BE2C (cell line): ENCODE measurements at regions not wholly inside any gene's neighbourhood (a gene's known extent, or its start where the extent isn't known, plus 50 kb on each side); places are given as distances from the start of the nearest gene placed in this dataset.

ENCODE experiments used
- DNase-seq: peaks from one replicate; pipeline ENCODE4 v3.0.0-alpha.2; 2020
- H3K27me3 ChIP-seq: fragments of 250-450 bp; sonication (Bioruptor Pico); 2 replicates; pipeline ENCODE4 v1.5.1; 2020; ENCODE audit warnings: mild to moderate bottlenecking
- H3K36me3 ChIP-seq: fragments of 250-450 bp; sonication (Bioruptor Pico); 2 replicates; pipeline ENCODE4 v1.5.1; 2020; ENCODE audit warnings: mild to moderate bottlenecking
- H3K4me1 ChIP-seq: fragments of 250-450 bp; sonication (Bioruptor Pico); 2 replicates; pipeline ENCODE4 v1.5.1; 2020
- H3K4me3 ChIP-seq: 2 replicates; pipeline ENCODE4 v1.5.1; 2011; ENCODE audit warnings: low read depth, low read length
- H3K9me3 ChIP-seq: fragments of 250-450 bp; sonication (Bioruptor Pico); 2 replicates; pipeline ENCODE4 v1.5.1; 2020
- TF ChIP-seq, protein P1 (sequence below): IDR thresholded peaks from 2 replicates; pipeline ENCODE4 v1.5.1; 2012; ENCODE audit warnings: mild to moderate bottlenecking, low read depth, low read length

DNA sequence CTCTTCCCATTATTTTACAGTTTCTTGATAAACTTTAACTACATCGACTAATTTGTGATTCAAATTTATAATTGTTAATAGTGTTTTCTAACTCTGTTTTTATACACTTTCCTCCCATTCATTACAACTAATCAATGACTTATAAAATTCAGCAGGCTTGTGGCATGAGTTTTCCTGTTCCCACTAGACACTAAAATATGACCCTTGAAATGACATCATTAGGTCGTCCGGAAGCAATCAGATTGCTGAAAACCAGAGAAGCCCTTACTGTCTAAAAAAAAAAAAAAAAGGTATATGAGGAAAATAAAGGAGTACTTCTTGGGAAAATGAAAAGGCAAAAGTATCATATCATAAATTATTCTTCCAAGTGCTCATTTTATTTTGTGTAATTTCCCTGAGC lies 553.7 kb downstream of the ZNF608 start:
- DNase-seq = no peak
- Histone ChIP-seq H3K9me3 (no peaks in the 10 kb centered on the region), H3K27me3 (no peaks in the 10 kb centered on the region), H3K36me3 (no peaks in the 10 kb centered on the region), H3K4me1 (peaks cover 25% of the 10 kb centered on the region), H3K4me3 (no peak overlapping the region)
- TF ChIP-seq, protein P1, sequence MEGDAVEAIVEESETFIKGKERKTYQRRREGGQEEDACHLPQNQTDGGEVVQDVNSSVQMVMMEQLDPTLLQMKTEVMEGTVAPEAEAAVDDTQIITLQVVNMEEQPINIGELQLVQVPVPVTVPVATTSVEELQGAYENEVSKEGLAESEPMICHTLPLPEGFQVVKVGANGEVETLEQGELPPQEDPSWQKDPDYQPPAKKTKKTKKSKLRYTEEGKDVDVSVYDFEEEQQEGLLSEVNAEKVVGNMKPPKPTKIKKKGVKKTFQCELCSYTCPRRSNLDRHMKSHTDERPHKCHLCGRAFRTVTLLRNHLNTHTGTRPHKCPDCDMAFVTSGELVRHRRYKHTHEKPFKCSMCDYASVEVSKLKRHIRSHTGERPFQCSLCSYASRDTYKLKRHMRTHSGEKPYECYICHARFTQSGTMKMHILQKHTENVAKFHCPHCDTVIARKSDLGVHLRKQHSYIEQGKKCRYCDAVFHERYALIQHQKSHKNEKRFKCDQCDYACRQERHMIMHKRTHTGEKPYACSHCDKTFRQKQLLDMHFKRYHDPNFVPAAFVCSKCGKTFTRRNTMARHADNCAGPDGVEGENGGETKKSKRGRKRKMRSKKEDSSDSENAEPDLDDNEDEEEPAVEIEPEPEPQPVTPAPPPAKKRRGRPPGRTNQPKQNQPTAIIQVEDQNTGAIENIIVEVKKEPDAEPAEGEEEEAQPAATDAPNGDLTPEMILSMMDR = no peak

DNA sequence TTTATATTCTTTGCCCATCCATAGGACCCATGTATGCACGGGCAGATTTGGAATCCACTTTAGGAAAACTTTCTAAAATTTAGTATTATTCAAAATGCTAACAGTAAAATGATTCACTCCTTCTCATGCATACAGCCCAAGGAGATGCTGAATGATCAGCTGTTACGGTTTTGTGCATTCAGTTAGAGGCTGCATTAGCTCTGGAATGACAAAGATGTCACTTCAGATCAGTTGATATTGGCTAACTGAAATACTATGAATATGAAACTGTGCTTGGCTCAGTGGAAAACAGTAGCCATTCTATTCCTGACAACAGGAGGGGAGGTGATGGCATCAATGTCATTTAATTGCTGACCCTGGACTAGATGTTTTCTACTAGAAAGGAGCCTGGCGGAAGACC lies 560.7 kb downstream of the ZNF608 start:
- Histone ChIP-seq H3K9me3 (no peaks in the 10 kb centered on the region), H3K4me3 (no peak overlapping the region), H3K36me3 (no peaks in the 10 kb centered on the region), H3K4me1 (no peaks in the 10 kb centered on the region), H3K27me3 (no peaks in the 10 kb centered on the region)
- no peak for DNase-seq
- TF ChIP-seq, protein P1 = no peak

DNA sequence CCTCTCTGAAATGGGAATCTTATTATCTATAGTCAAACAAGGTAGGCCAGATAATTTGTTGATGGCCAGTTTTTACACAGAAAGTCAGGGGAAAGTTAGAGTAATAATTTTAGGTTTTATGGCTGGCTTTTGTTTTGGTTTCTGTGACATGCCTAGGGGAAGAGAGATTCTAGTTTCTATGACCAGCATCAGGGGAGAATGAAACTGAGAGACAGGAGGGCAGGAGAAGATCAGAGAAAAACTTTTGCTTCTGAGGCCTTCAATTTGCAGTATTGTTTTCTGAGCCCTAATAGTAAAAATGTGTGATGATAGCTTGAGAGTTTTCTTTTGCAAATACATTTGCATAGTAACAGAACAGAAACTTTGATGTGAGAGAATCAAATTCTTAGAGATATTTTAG lies 564.3 kb downstream of the ZNF608 start:
- no peaks in the 10 kb centered on the region for H3K27me3 ChIP-seq
- H3K4me1 ChIP-seq = no peaks in the 10 kb centered on the region
- TF ChIP-seq, protein P1 = no peak
- DNase-seq = no peak
- no peak overlapping the region for H3K4me3 ChIP-seq
- no peaks in the 10 kb centered on the region for H3K9me3 ChIP-seq
- H3K36me3 ChIP-seq = no peaks in the 10 kb centered on the region

DNA sequence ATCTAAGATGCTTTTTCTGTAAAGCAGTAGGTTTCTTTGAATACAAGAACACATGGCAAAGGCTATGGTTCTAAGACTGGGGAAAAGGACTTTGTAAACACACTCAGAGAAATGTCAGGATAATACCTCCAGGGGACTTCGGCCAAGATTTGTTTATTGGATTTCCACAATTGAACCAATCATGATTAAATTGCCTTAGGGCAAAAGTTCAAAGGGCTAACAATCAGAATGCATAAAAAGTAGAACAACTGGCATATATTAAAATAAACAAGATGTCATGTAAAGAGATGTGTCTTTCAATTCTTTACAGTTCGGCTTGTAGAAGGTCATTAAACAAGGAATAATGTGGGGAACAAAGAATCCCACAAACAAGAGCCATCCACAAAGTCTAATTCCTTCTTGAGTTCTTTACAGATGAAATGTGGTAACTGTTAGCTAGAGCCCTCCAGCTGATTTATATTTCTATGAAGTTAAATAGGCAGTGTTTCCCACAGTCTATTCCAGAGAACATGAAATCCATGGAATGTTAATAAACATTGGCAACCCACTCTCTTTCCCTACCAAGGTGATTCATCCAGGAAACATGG lies 565.5 kb downstream of the ZNF608 start:
- Histone ChIP-seq H3K27me3 (no peaks in the 10 kb centered on the region), H3K4me1 (no peaks in the 10 kb centered on the region), H3K36me3 (no peaks in the 10 kb centered on the region), H3K9me3 (no peaks in the 10 kb centered on the region), H3K4me3 (no peak overlapping the region)
- TF ChIP-seq, protein P1 = no peak
- no peak for DNase-seq

DNA sequence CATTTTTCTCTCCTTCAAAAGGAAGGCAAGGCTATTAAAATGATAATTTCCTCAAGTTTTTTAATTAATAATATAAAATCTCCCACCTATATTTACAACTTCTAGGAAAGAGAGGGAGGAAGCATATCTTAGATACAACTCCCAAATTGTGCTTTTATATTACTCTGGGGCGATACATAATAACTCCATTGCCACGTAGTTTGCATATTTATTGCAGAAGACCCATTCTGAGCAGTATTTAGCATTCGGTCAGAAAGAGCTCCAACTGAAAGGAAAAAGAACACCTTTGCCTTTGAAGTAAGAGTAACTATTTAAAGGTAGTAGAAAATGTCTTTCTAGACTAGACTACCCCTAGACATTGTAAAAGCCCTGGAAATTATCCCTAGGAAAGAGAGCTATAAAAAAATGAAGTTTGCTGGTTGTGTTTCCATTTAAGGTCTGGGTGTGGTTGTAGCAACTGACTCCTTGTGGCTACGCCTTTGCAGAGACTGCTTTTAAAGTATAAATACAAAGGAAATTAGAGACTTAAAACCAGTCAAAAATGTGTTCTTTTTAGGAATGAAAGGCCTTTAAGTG lies 566.1 kb downstream of the ZNF608 start:
- H3K36me3 ChIP-seq = no peaks in the 10 kb centered on the region
- no peak for DNase-seq
- no peaks in the 10 kb centered on the region for H3K4me1 ChIP-seq

DNA sequence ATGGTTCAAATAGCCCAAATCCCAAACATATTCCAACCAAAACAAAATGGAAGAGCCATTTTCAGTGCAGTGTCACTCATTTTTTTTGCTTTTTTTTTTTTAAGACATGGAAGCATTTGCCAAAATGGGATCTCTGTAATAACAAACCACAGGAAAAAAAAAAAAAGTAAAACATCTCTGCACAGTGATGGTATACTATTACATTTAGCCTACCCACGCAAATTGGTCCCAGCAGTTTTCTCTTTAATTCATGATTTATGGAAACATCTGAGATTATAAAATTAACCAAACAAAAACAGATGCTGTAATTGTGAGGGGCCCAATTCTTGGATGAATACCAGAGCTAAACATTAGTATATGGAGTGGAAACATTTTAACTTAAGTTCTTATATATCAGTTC lies 566.6 kb downstream of the ZNF608 start:
- Histone ChIP-seq H3K27me3 (no peaks in the 10 kb centered on the region), H3K9me3 (no peaks in the 10 kb centered on the region), H3K4me1 (no peaks in the 10 kb centered on the region), H3K36me3 (no peaks in the 10 kb centered on the region), H3K4me3 (no peak overlapping the region)
- TF ChIP-seq, protein P1 = no peak
- no peak for DNase-seq

More for the DNA sequence above, 566.1 kb downstream of the ZNF608 start:
- H3K9me3 ChIP-seq = no peaks in the 10 kb centered on the region
- TF ChIP-seq, protein P1 = no peak
- no peak overlapping the region for H3K4me3 ChIP-seq
- H3K27me3 ChIP-seq = no peaks in the 10 kb centered on the region
